ENCODE measurements at regions not wholly inside any gene's neighbourhood (a gene's known extent, or its start where the extent isn't known, plus 50 kb on each side); places are given as distances from the start of the nearest gene placed in this dataset.

DNA sequence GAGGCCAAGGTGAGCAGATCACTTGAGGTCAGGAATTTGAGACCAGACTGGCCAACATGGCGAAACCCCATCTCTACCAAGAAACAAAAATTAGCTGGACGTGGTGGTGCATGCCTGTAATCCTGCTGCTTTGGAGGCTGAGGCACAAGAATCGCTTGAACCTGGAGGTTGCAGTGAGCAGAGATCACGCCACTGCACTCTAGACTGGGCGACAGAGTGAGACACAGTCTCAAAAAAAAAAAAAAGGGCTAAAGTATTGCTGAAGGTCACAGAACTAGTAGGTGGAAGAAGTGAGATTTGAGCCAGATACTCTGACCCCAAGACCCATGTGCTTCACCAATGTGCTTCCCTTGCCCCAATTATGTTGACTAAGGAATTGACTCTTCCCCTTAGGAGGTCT is 112.0 kb downstream of the NPIPB5 start:
- TF ChIP-seq EP300 (IDR thresholded peaks at IDR 0.05) (no peak), POLR2A (IDR thresholded peaks at IDR 0.05) (no peak)
- TF ChIP-seq, protein P1, sequence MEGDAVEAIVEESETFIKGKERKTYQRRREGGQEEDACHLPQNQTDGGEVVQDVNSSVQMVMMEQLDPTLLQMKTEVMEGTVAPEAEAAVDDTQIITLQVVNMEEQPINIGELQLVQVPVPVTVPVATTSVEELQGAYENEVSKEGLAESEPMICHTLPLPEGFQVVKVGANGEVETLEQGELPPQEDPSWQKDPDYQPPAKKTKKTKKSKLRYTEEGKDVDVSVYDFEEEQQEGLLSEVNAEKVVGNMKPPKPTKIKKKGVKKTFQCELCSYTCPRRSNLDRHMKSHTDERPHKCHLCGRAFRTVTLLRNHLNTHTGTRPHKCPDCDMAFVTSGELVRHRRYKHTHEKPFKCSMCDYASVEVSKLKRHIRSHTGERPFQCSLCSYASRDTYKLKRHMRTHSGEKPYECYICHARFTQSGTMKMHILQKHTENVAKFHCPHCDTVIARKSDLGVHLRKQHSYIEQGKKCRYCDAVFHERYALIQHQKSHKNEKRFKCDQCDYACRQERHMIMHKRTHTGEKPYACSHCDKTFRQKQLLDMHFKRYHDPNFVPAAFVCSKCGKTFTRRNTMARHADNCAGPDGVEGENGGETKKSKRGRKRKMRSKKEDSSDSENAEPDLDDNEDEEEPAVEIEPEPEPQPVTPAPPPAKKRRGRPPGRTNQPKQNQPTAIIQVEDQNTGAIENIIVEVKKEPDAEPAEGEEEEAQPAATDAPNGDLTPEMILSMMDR (IDR thresholded peaks at IDR 0.05) = no peak
- intact Hi-C loops (cut with DNase I) = no loop called here
- no peak for DNase-seq

DNA sequence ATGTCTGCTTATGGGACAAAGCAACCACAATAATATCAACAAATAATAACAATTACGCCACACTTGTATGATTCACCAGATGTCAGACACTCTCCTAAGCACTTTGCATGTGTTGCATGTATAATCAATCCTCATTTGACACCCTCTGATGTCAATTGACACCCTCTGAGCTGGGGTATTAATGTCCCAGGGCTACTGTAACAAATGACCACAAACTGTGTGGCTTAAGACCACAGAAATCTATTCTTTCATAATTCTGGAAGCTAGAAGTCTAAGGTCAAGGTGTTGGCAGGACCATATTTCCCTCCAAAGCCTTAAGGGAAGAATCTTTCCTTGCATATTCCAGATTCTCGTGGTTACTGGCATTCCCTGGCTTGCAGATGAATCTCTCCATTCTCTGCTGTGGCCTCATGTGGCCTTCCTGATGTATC is 112.7 kb downstream of the NPIPB5 start:
- TF ChIP-seq EP300 (IDR thresholded peaks at IDR 0.05) (no peak), POLR2A (IDR thresholded peaks at IDR 0.05) (no peak)
- TF ChIP-seq, protein P1 (IDR thresholded peaks at IDR 0.05) = no peak
- H3K4me3 ChIP-seq = no peak overlapping the region
- H3K4me1 ChIP-seq (ENCODE audit: insufficient read depth) = no peaks in the 10 kb centered on the region
- WGBS, 3 donors = 46 to 74% (median 53%) methylated on average over 2 of the region's 2 CpGs
- intact Hi-C loops (cut with DNase I) = no loop called here
- H3K27ac ChIP-seq = no peak overlapping the region
- H3K27me3 ChIP-seq = no peaks in the 10 kb centered on the region
- no peaks in the 10 kb centered on the region for H3K9me3 ChIP-seq
- DNase-seq = no peak
- no peaks in the 10 kb centered on the region for H3K36me3 ChIP-seq

More for the DNA sequence above, 112.0 kb downstream of the NPIPB5 start:
- H3K9me3 ChIP-seq = no peaks in the 10 kb centered on the region
- WGBS, 3 donors = 77 to 89% (median 77%) methylated on average over 5 of the region's 5 CpGs
- no peaks in the 10 kb centered on the region for H3K36me3 ChIP-seq
- no peaks in the 10 kb centered on the region for H3K4me1 ChIP-seq (ENCODE audit: insufficient read depth)
- no peaks in the 10 kb centered on the region for H3K27me3 ChIP-seq
- H3K27ac ChIP-seq = no peak overlapping the region
- H3K4me3 ChIP-seq = no peak overlapping the region

DNA sequence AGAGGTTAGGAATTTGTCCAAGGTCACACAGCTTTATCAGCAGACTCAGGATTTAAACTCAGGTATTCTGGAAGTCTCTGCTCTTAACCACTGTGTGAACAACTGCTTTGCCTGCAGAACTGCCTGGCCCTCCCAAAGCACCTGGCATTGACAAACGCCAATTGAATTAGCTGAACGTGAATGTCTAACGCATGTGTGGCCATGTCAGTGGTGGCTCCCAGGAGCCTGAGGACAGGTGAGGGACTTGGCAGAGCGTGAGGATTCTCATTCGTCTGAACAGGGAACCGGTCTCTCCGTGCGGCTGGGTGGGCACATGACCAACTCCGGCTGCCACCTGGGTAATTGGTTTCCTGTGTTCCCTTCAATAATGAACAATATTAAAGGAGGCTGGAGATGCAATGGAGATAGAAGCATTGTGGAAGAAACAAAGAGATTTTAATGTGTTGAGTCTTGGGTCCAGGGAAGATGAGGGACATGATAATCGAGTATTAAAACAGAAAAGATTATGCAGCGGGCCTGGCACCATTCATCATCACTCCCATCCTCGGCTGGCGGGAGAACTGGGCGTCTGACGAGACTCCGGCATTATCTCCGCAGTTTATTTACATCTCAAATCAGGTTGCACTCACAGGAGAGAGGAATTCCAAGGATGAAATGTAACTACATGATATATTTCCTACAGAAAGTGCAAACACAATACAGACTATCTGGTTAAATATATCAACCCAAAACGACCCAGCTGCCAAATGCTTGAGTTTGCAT is 113.5 kb downstream of the NPIPB5 start:
- H3K4me3 ChIP-seq = no peak overlapping the region
- WGBS, 3 donors = 54 to 70% (median 58%) methylated on average over 18 of the region's 18 CpGs
- no peaks in the 10 kb centered on the region for H3K36me3 ChIP-seq
- intact Hi-C loops (cut with DNase I) = no loop called here
- TF ChIP-seq POLR2A (IDR thresholded peaks at IDR 0.05) (no peak), EP300 (IDR thresholded peaks at IDR 0.05) (no peak)
- TF ChIP-seq, protein P1 (IDR thresholded peaks at IDR 0.05) = no peak
- H3K4me1 ChIP-seq (ENCODE audit: insufficient read depth) = no peaks in the 10 kb centered on the region
- DNase-seq = no peak
- no peaks in the 10 kb centered on the region for H3K9me3 ChIP-seq
- H3K27me3 ChIP-seq = no peaks in the 10 kb centered on the region
- no peak overlapping the region for H3K27ac ChIP-seq

DNA sequence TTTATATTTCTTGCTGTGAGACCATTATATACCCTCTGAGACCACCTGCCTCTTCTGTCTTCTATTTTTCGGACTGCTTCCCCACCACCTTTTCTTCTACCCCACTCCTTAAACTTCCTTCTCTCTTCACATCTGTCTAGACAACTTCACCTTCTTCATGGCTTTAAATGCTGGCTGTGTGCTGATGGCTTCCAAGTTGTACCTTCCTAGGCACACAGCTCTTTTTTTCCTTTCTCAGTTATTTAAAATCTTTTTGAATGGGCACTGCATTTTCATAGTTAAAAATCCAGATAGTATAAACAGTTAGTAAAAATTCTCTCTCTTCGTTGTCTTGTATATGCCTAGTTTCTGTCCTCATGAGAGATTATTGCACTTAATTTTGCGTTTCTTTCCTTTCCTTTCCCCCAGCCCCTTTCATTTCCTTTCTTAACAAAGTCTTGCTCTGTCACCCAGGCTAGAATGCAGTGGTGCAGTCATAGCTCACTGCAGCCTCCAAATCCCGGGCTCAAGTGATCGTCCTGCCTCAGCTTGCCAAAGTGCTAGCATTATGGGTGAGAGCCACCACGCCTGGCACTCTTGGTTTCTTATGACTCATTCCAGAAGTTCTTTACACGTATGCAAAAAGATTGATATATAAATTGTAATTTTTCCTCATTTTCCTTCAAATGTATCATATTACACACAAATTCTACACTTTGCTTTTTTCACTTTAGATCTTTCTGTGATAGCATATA is 114.3 kb downstream of the NPIPB5 start:
- Histone ChIP-seq H3K9me3 (no peaks in the 10 kb centered on the region), H3K4me1 (ENCODE audit: insufficient read depth) (no peaks in the 10 kb centered on the region), H3K4me3 (no peak overlapping the region), H3K27ac (no peak overlapping the region), H3K27me3 (no peaks in the 10 kb centered on the region), H3K36me3 (no peaks in the 10 kb centered on the region)
- no peak for TF ChIP-seq EP300 (IDR thresholded peaks at IDR 0.05)
- TF ChIP-seq, protein P1 (IDR thresholded peaks at IDR 0.05) = no peak
- TF ChIP-seq POLR2A (IDR thresholded peaks at IDR 0.05) = no peak
- intact Hi-C loops (cut with DNase I) = no loop called here
- 68 to 84% (median 69%) methylated on average over 7 of the region's 7 CpGs for WGBS, 3 donors
- DNase-seq = no peak
